GM10266 (cell line): ENCODE measurements at regions not wholly inside any gene's neighbourhood (a gene's known extent, or its start where the extent isn't known, plus 50 kb on each side); places are given as distances from the start of the nearest gene placed in this dataset.
"Not testable (repeated sequence)": the region's sequence is repeated elsewhere in the genome, so short reads cannot be mapped to it uniquely, and the experiment has no call there.

ENCODE experiments used
- DNase-seq: peaks from one replicate; pipeline ENCODE4 v3.0.0; 2012; ENCODE audit errors: extremely low spot score
- CTCF ChIP-seq: IDR thresholded peaks from 2 replicates; pipeline ENCODE4 v1.5.1; 2012; ENCODE audit warnings: mild to moderate bottlenecking, low read depth; ENCODE audit not compliant: control insufficient read depth, insufficient read depth; ENCODE audit errors: missing control alignments

GRCh38 chr6:13865141-13865540 lies 50.8 kb upstream of the MCUR1 start:
- no peak for TF ChIP-seq CTCF
- DNase-seq, result no peak

GRCh38 chr6:13864669-13865068 lies 50.3 kb upstream of the MCUR1 start:
- not testable (repeated sequence) for DNase-seq
